ENCODE measurements at regions not wholly inside any gene's neighbourhood (a gene's known extent, or its start where the extent isn't known, plus 50 kb on each side); places are given as distances from the start of the nearest gene placed in this dataset.

GRCh38 chr2:167608487-167608886 is 638.9 kb downstream of the STK39 start:
- TF ChIP-seq CTCF (IDR thresholded peaks at IDR 0.05) (no peak), POLR2A (IDR thresholded peaks at IDR 0.05) (no peak), EP300 (IDR thresholded peaks at IDR 0.05) (no peak), POLR2AphosphoS5 (IDR thresholded peaks at IDR 0.05) (no peak)
